ENCODE measurements at regions not wholly inside any gene's neighbourhood (a gene's known extent, or its start where the extent isn't known, plus 50 kb on each side); places are given as distances from the start of the nearest gene placed in this dataset.

DNA sequence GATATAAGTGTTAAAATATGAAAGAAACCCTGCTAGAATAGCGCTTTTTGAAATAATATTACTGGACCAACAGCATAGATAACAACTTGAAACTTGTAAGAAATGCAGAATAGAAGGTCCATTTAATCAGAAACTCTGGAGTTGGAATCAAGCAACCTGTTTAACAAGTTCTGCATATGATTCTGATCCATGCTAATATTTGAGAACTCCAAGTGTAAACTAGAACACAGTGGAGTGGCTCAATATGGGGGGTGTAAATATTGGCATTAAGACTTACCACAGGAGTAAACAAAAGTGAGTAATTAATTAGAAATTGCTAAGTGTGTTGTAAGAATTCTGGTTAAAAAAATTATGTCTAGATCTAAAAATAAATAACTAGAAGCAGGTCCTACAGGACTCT is 151.2 kb downstream of the SLITRK1 start:
- CTCF ChIA-PET: no interaction called here
- no peak for TF ChIP-seq ARNT (IDR thresholded peaks at IDR 0.05)
- TF ChIP-seq L3MBTL2 (conservative IDR thresholded peaks at IDR 0.05): no peak
- no peak for TF ChIP-seq HDGF (IDR thresholded peaks at IDR 0.05; ENCODE audit: borderline replicate concordance)
- POLR2A ChIA-PET: no interaction called here
- DNase-seq (ENCODE audit: extremely low spot score): no peak

DNA sequence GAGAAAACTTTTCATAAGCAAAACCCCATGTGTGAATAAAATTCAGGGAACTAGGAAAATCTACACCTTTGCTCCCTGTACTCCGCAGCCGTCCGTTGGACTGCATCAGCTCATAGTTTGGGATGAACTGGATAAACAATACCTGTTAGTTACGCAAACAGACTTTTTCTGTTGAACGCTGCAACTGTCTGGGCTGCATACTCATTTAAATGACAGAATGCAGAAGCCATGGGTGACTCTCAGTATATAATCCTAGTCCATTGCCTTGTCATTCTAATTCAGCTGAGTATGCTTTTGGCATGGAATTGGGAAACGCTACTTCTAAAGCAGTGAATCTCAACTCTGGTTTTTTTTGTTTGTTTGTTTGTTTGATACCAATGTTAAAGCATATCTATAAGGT is 151.6 kb downstream of the SLITRK1 start:
- TF ChIP-seq L3MBTL2 (conservative IDR thresholded peaks at IDR 0.05) (no peak), ARNT (IDR thresholded peaks at IDR 0.05) (no peak), FOXM1 (IDR thresholded peaks at IDR 0.05; ENCODE audit: borderline replicate concordance) (no peak), BHLHE40 (IDR thresholded peaks at IDR 0.05; ENCODE audit: borderline replicate concordance) (no peak), HDGF (IDR thresholded peaks at IDR 0.05; ENCODE audit: borderline replicate concordance) (no peak), CTBP1 (IDR thresholded peaks at IDR 0.05; ENCODE audit: borderline replicate concordance) (no peak), FOXA1 (IDR thresholded peaks at IDR 0.05) (no peak), NFRKB (IDR thresholded peaks at IDR 0.05) (no peak), FOXK2 (IDR thresholded peaks at IDR 0.05) (no peak), TARDBP (IDR thresholded peaks at IDR 0.05) (no peak), ELF4 (IDR thresholded peaks at IDR 0.05) (no peak), ZNF384 (IDR thresholded peaks at IDR 0.05) (no peak), LEF1 (IDR thresholded peaks at IDR 0.05; ENCODE audit: borderline replicate concordance) (no peak), SP1 (IDR thresholded peaks at IDR 0.05) (no peak), SUZ12 (IDR thresholded peaks at IDR 0.05) (no peak)
- TF ChIP-seq, protein P1, sequence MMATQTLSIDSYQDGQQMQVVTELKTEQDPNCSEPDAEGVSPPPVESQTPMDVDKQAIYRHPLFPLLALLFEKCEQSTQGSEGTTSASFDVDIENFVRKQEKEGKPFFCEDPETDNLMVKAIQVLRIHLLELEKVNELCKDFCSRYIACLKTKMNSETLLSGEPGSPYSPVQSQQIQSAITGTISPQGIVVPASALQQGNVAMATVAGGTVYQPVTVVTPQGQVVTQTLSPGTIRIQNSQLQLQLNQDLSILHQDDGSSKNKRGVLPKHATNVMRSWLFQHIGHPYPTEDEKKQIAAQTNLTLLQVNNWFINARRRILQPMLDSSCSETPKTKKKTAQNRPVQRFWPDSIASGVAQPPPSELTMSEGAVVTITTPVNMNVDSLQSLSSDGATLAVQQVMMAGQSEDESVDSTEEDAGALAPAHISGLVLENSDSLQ (IDR thresholded peaks at IDR 0.05): no peak
- ChIA-PET POLR2A (no interaction called here), CTCF (no interaction called here)
- DNase-seq (ENCODE audit: extremely low spot score): no peak

DNA sequence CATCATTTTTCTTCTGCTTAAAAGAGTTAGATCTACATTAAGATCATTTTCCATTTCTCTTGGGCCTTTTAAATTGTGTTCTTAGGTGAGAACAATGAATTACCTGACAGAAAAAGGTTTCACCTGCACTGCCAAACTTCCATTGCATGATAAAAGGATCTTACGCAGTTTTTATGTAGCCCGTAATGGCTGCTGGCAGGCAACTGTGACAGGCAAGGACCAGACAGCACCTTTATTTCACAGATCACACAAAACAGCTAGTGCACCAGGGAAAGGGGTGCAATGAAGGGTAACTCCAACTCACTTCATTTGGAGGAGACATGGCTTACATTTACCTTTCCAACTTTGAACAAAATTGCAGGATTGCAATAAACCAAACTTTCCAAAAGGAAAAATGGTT is 159.8 kb downstream of the SLITRK1 start:
- DNase-seq (ENCODE audit: extremely low spot score): no peak
- CTCF ChIA-PET: no interaction called here
- POLR2A ChIA-PET: no interaction called here
- TF ChIP-seq NFRKB (IDR thresholded peaks at IDR 0.05): no peak
- TF ChIP-seq FOXM1 (IDR thresholded peaks at IDR 0.05; ENCODE audit: borderline replicate concordance): no peak
- no peak for TF ChIP-seq ARNT (IDR thresholded peaks at IDR 0.05)
- no peak for TF ChIP-seq FOXK2 (IDR thresholded peaks at IDR 0.05)
- TF ChIP-seq ZNF384 (IDR thresholded peaks at IDR 0.05): no peak
- no peak for TF ChIP-seq HDGF (IDR thresholded peaks at IDR 0.05; ENCODE audit: borderline replicate concordance)
- no peak for TF ChIP-seq CTBP1 (IDR thresholded peaks at IDR 0.05; ENCODE audit: borderline replicate concordance)
- no peak for TF ChIP-seq BHLHE40 (IDR thresholded peaks at IDR 0.05; ENCODE audit: borderline replicate concordance)
- TF ChIP-seq, protein P1 (IDR thresholded peaks at IDR 0.05): no peak
- no peak for TF ChIP-seq TARDBP (IDR thresholded peaks at IDR 0.05)
- TF ChIP-seq SP1 (IDR thresholded peaks at IDR 0.05): no peak
- TF ChIP-seq L3MBTL2 (conservative IDR thresholded peaks at IDR 0.05): no peak
- no peak for TF ChIP-seq SUZ12 (IDR thresholded peaks at IDR 0.05)
- TF ChIP-seq ELF4 (IDR thresholded peaks at IDR 0.05): no peak
- no peak for TF ChIP-seq FOXA1 (IDR thresholded peaks at IDR 0.05)
- no peak for TF ChIP-seq LEF1 (IDR thresholded peaks at IDR 0.05; ENCODE audit: borderline replicate concordance)

- no peak for DNase-seq (ENCODE audit: extremely low spot score)
- POLR2A ChIA-PET: no interaction called here
- CTCF ChIA-PET: no interaction called here
- TF ChIP-seq CTBP1 (IDR thresholded peaks at IDR 0.05; ENCODE audit: borderline replicate concordance) (no peak), LEF1 (IDR thresholded peaks at IDR 0.05; ENCODE audit: borderline replicate concordance) (no peak), NFRKB (IDR thresholded peaks at IDR 0.05) (no peak), ELF4 (IDR thresholded peaks at IDR 0.05) (no peak), ARNT (IDR thresholded peaks at IDR 0.05) (no peak), FOXM1 (IDR thresholded peaks at IDR 0.05; ENCODE audit: borderline replicate concordance) (no peak), TARDBP (IDR thresholded peaks at IDR 0.05) (no peak), SP1 (IDR thresholded peaks at IDR 0.05) (no peak), FOXA1 (IDR thresholded peaks at IDR 0.05) (no peak)
- TF ChIP-seq, protein P1 (IDR thresholded peaks at IDR 0.05): no peak
Observed at GRCh38 chr13:83716121-83716520, 166.2 kb downstream of the SLITRK1 start.

- ChIA-PET POLR2A (no interaction called here), CTCF (no interaction called here)
- TF ChIP-seq FOXK2 (IDR thresholded peaks at IDR 0.05): no peak
- no peak for TF ChIP-seq LEF1 (IDR thresholded peaks at IDR 0.05; ENCODE audit: borderline replicate concordance)
- TF ChIP-seq, protein P1 (IDR thresholded peaks at IDR 0.05): no peak
- no peak for TF ChIP-seq L3MBTL2 (conservative IDR thresholded peaks at IDR 0.05)
- TF ChIP-seq SP1 (IDR thresholded peaks at IDR 0.05): no peak
- no peak for TF ChIP-seq FOXA1 (IDR thresholded peaks at IDR 0.05)
- no peak for TF ChIP-seq ZNF384 (IDR thresholded peaks at IDR 0.05)
- TF ChIP-seq FOXM1 (IDR thresholded peaks at IDR 0.05; ENCODE audit: borderline replicate concordance): no peak
- TF ChIP-seq BHLHE40 (IDR thresholded peaks at IDR 0.05; ENCODE audit: borderline replicate concordance): no peak
- no peak for TF ChIP-seq ARNT (IDR thresholded peaks at IDR 0.05)
- no peak for DNase-seq (ENCODE audit: extremely low spot score)
Observed at GRCh38 chr13:83714236-83714635, 168.0 kb downstream of the SLITRK1 start.

- CTCF ChIA-PET: no interaction called here
Observed at GRCh38 chr13:83710133-83710515, 172.2 kb downstream of the SLITRK1 start.

More at GRCh38 chr13:83710133-83710515, 172.2 kb downstream of the SLITRK1 start:
- no peak for DNase-seq (ENCODE audit: extremely low spot score)
- POLR2A ChIA-PET: no interaction called here
- TF ChIP-seq LEF1 (IDR thresholded peaks at IDR 0.05; ENCODE audit: borderline replicate concordance): no peak
- no peak for TF ChIP-seq TARDBP (IDR thresholded peaks at IDR 0.05)
- TF ChIP-seq HDGF (IDR thresholded peaks at IDR 0.05; ENCODE audit: borderline replicate concordance): no peak
- TF ChIP-seq ZNF384 (IDR thresholded peaks at IDR 0.05): no peak
- TF ChIP-seq FOXM1 (IDR thresholded peaks at IDR 0.05; ENCODE audit: borderline replicate concordance): no peak
- no peak for TF ChIP-seq NFRKB (IDR thresholded peaks at IDR 0.05)
- TF ChIP-seq SP1 (IDR thresholded peaks at IDR 0.05): no peak
- no peak for TF ChIP-seq ARNT (IDR thresholded peaks at IDR 0.05)
- TF ChIP-seq CTBP1 (IDR thresholded peaks at IDR 0.05; ENCODE audit: borderline replicate concordance): no peak
- TF ChIP-seq SUZ12 (IDR thresholded peaks at IDR 0.05): no peak
- no peak for TF ChIP-seq FOXA1 (IDR thresholded peaks at IDR 0.05)
- TF ChIP-seq, protein P1 (IDR thresholded peaks at IDR 0.05): no peak
- no peak for TF ChIP-seq ELF4 (IDR thresholded peaks at IDR 0.05)
